WERI-Rb-1 (cell line): ENCODE measurements at regions not wholly inside any gene's neighbourhood (a gene's known extent, or its start where the extent isn't known, plus 50 kb on each side); places are given as distances from the start of the nearest gene placed in this dataset.

ENCODE experiments used
- DNase-seq: peaks from one replicate; pipeline ENCODE4 v3.0.0-alpha.2; 2020
- H3K27ac ChIP-seq: fragments of 250-450 bp; sonication (Bioruptor Pico); 2 replicates; pipeline ENCODE4 v1.5.1; 2020; ENCODE audit warnings: mild to moderate bottlenecking, moderate library complexity
- H3K27me3 ChIP-seq: fragments of 250-450 bp; sonication (Bioruptor Pico); 2 replicates; pipeline ENCODE4 v1.5.1; 2021; ENCODE audit warnings: mild to moderate bottlenecking, low read depth, moderate library complexity; ENCODE audit not compliant: insufficient read depth, severe bottlenecking
- H3K36me3 ChIP-seq: fragments of 250-450 bp; sonication (Bioruptor Pico); 2 replicates; pipeline ENCODE4 v1.5.1; 2020; ENCODE audit warnings: mild to moderate bottlenecking, moderate library complexity
- H3K4me3 ChIP-seq: 2 replicates; pipeline ENCODE4 v1.5.1; 2011; ENCODE audit warnings: low read depth, mild to moderate bottlenecking, control low read depth, low read length
- H3K9me3 ChIP-seq: fragments of 250-450 bp; sonication (Bioruptor Pico); 2 replicates; pipeline ENCODE4 v1.5.1; 2021; ENCODE audit warnings: mild to moderate bottlenecking, moderate library complexity; ENCODE audit not compliant: severe bottlenecking
- CTCF ChIP-seq: IDR thresholded peaks from 2 replicates; pipeline ENCODE4 v1.5.1; 2011; ENCODE audit warnings: low read depth, mild to moderate bottlenecking, control low read depth, inconsistent platforms, low read length

- Histone ChIP-seq H3K27me3 (peaks cover 11% of the 10 kb centered on the region), H3K27ac (no peak overlapping the region), H3K36me3 (no peaks in the 10 kb centered on the region), H3K9me3 (no peaks in the 10 kb centered on the region), H3K4me3 (no peak overlapping the region)
- TF ChIP-seq CTCF: no peak
- DNase-seq: no peak
These were observed 1262.9 kb downstream of the FSCB start for GRCh38 chr14:43244142-43244625.

DNA sequence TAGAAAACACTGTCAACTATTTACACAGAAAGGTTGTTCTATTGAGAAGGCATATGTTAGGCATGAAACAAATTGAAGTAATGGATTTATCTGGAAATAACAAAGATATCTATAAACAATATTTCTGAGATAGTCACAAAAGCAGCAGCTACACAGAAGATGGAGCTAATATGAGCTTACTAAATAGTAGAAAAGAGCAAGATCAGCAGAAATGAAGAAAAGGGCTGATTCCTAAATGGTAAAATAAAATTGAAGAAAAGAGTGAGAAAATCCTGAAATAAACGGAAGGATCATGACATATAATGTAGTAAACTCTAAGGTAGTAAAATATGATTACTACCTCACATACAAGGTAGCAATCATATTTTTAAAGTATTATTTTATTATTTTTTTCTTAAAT, 1263.9 kb downstream of the FSCB start:
- Histone ChIP-seq H3K27me3 (peaks cover 15% of the 10 kb centered on the region), H3K36me3 (no peaks in the 10 kb centered on the region), H3K9me3 (no peaks in the 10 kb centered on the region), H3K4me3 (no peak overlapping the region), H3K27ac (no peak overlapping the region)
- DNase-seq: no peak
- TF ChIP-seq CTCF: no peak

DNA sequence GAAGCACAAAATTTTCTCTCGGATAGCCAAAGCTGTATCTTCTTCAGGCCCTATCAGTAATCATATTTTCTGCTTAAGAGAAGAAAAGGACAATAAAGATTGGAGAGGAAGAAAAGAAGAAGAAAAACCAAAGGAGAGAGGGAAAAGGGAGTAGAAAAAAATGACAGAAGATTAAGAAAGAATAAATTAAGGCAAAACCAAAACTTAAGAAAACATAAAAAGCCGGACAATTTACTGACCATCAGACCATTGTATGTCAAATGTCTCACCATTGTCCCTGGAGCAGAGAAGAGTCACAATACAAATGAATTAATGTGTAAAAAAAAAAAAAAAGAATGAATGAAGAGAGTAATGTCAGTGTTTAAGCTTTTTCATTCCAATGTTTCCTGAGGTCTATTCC, 1274.8 kb downstream of the FSCB start:
- no peak for TF ChIP-seq CTCF
- peaks cover 15% of the 10 kb centered on the region for H3K27me3 ChIP-seq
- DNase-seq: no peak

DNA sequence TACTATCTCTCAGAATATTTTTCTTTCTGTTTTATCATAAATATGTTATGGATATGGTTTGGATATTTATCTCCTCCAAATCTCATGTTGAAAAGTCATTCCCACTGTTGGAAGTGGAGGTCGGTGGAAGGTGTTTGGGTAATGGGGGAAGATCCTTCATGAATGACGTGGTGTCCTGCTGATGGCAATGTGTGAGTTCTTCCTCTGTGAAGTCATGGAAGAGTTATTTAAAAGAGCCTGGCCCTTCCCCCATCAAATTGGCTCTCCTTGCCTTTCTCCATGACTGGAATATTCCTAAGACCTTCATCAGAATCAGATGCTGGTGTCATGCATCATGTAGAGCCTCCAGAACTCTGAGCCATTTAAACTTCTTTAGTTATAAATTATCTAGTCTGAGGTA, 1291.6 kb downstream of the FSCB start:
- Histone ChIP-seq H3K27me3 (peaks cover 6% of the 10 kb centered on the region), H3K27ac (no peak overlapping the region), H3K9me3 (no peaks in the 10 kb centered on the region), H3K36me3 (no peaks in the 10 kb centered on the region), H3K4me3 (no peak overlapping the region)
- no peak for DNase-seq
- no peak for TF ChIP-seq CTCF

More for the DNA sequence above, 1274.8 kb downstream of the FSCB start:
- Histone ChIP-seq H3K36me3 (no peaks in the 10 kb centered on the region), H3K4me3 (no peak overlapping the region), H3K27ac (no peak overlapping the region), H3K9me3 (no peaks in the 10 kb centered on the region)

DNA sequence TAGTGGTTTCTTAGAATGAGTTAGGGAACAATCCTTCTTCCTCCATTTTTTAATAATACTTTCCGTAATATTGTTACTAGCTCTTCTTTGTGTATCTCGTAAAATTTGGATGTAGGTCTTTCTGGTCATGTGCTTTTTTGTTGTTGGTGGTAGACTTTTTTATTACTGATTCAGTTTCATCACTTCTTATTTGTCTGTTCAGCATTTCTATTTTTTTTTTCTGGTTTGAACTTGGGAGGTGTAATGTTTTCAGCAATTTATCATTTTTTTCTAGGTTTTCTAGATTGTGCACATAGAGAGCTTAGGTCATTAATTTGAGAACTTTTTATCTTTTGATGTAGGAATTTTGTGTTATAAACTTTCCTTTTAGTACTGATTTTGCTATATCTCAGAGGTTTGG, 1299.9 kb downstream of the FSCB start:
- no peaks in the 10 kb centered on the region for H3K27me3 ChIP-seq
- no peaks in the 10 kb centered on the region for H3K36me3 ChIP-seq
- DNase-seq: no peak
- H3K27ac ChIP-seq: no peak overlapping the region
- no peak for TF ChIP-seq CTCF
- H3K4me3 ChIP-seq: no peak overlapping the region
- H3K9me3 ChIP-seq: no peaks in the 10 kb centered on the region

GRCh38 chr14:43204816-43205215, 1302.3 kb downstream of the FSCB start:
- H3K27ac ChIP-seq: no peak overlapping the region
- no peak overlapping the region for H3K4me3 ChIP-seq
- DNase-seq: no peak
- no peaks in the 10 kb centered on the region for H3K9me3 ChIP-seq
- no peak for TF ChIP-seq CTCF
- no peaks in the 10 kb centered on the region for H3K36me3 ChIP-seq
- H3K27me3 ChIP-seq: no peaks in the 10 kb centered on the region
